ENCODE measurements at regions not wholly inside any gene's neighbourhood (a gene's known extent, or its start where the extent isn't known, plus 50 kb on each side); places are given as distances from the start of the nearest gene placed in this dataset.

DNA sequence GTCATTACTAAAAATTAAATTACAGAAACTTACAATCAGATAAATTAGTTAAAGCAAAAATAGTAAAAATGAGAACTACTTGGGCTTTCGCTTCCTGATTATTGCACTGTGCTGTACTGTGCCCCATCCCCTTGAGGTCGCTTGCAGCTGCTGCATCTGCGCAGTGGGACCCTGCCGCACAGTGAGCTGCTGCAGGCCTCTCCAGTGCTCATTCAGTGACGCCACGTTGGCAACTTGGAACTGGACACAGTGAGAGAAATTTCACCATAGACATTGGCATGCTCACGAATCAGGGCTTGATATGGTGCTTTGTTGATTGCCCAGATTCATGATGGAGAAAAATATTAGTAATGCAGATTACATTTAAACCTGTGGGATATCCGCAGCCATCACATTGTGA, 290.8 kb upstream of the MYT1L start:
- H4K20me1 ChIP-seq (replicated peaks; ENCODE audit: control insufficient read depth, insufficient read depth, low read length), result no peaks in the 10 kb centered on the region
- no peaks in the 10 kb centered on the region for H3K9me3 ChIP-seq (replicated peaks; ENCODE audit: control insufficient read depth, insufficient read depth, low read depth, low read length)
- 21% methylated on average over 8 of the region's 8 CpGs for WGBS (ENCODE audit: insufficient coverage, low coverage, missing lambda C conversion rate)
- intact Hi-C loops (cut with micrococcal nuclease) (no loop called here), in situ Hi-C loops (cut with MboI) (no loop called here)
- TF ChIP-seq NRF1 (conservative IDR thresholded peaks at IDR 0.05 in 1 of 2, IDR thresholded peaks at IDR 0.05 in 1 of 2) (peak; percentile 40 to 50; a peak in 3 of 4 replicates), CAMTA2 (CRISPR knock-in tag; conservative IDR thresholded peaks at IDR 0.05) (no peak), CBFA2T3 (IDR thresholded peaks at IDR 0.05) (no peak), NFATC3 (IDR thresholded peaks at IDR 0.05) (no peak), NR2F6 (CRISPR knock-in tag; IDR thresholded peaks at IDR 0.05) (no peak)
- H3K27me3 ChIP-seq (ENCODE audit: control insufficient read depth in 2 of 2, insufficient read depth in 2 of 2, low read length in 2 of 2), result peaks cover 0 to 14% of the 10 kb centered on the region in 2 experiments; a peak in 3 of 5 replicates
- no peak overlapping the region for H3K27ac ChIP-seq (ENCODE audit: extremely low read depth, low read depth, low read length)
- ChIA-PET POLR2A (no interaction called here), CTCF (ENCODE audit: low intra/inter-chr PET ratio) (no interaction called here)
- DNase-seq (ENCODE audit: extremely low read depth in 1 of 4, low spot score in 3 of 4) (no peak), FAIRE-seq (no peak), ATAC-seq (no peak)
- H3K4me1 ChIP-seq (replicated peaks in 1 of 2; ENCODE audit: control insufficient read depth in 2 of 2, insufficient read depth in 2 of 2, low read length in 2 of 2), result no peaks in the 10 kb centered on the region
- H3K4me3 ChIP-seq, result no peak overlapping the region
- H3K9ac ChIP-seq (ENCODE audit: insufficient read depth in 1 of 2, low read depth in 2 of 2, low read length in 2 of 2), result no peak overlapping the region
- no peaks in the 10 kb centered on the region for H3K36me3 ChIP-seq (ENCODE audit: control insufficient read depth, insufficient read depth, low read length)
- H3K79me2 ChIP-seq (ENCODE audit: control insufficient read depth, insufficient read depth, low read length), result no peaks in the 10 kb centered on the region
- no peak overlapping the region for H2AFZ ChIP-seq (ENCODE audit: low read depth, low read length)
- no peak overlapping the region for H3K4me2 ChIP-seq (ENCODE audit: insufficient read depth, low read length)
- no TSS peak for BruUV-seq (replicated peaks)
- H3K9me1 ChIP-seq (ENCODE audit: control insufficient read depth, insufficient read depth, low read length), result no peaks in the 10 kb centered on the region

DNA sequence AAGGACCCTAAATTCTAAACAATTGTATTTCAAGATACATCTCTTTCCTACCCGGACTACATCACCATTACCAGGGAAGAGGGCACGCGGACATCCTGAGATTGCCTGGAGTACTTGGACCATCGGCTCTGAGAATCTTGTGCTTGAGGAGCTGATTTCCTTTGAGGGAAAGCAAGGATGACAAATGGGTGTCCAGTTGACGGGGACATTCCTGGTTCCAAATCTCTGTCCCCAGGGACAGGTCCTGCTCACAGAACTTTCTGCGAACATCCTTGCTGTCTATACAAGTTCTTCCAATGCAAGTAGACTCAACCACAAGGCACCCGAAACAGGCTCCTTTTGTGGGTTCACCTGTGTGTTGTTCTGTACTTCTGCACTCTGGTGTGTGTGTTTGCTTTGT, 289.5 kb upstream of the MYT1L start:
- H3K4me2 ChIP-seq (ENCODE audit: insufficient read depth, low read length), result no peak overlapping the region
- ChIA-PET POLR2A (interaction anchor here (0.6 kb wide), 1 partner anchor 93 kb away, joined by 3 read pairs; no protein-coding TSS in a partner anchor), CTCF (ENCODE audit: low intra/inter-chr PET ratio) (no interaction called here)
- H4K20me1 ChIP-seq (replicated peaks; ENCODE audit: control insufficient read depth, insufficient read depth, low read length), result no peaks in the 10 kb centered on the region
- intact Hi-C loops (cut with micrococcal nuclease), result no loop called here
- H3K4me3 ChIP-seq, result no peak overlapping the region
- in situ Hi-C loops (cut with MboI), result no loop called here
- no peak for FAIRE-seq
- DNase-seq (ENCODE audit: extremely low read depth in 1 of 4, low spot score in 3 of 4), result no peak
- H2AFZ ChIP-seq (ENCODE audit: low read depth, low read length), result no peak overlapping the region
- no peaks in the 10 kb centered on the region for H3K36me3 ChIP-seq (ENCODE audit: control insufficient read depth, insufficient read depth, low read length)
- H3K27ac ChIP-seq (ENCODE audit: extremely low read depth, low read depth, low read length), result no peak overlapping the region
- peaks cover 0 to 20% of the 10 kb centered on the region in 2 experiments; a peak in 3 of 5 replicates for H3K27me3 ChIP-seq (ENCODE audit: control insufficient read depth in 2 of 2, insufficient read depth in 2 of 2, low read length in 2 of 2)
- H3K79me2 ChIP-seq (ENCODE audit: control insufficient read depth, insufficient read depth, low read length), result no peaks in the 10 kb centered on the region
- H3K9me3 ChIP-seq (replicated peaks; ENCODE audit: control insufficient read depth, insufficient read depth, low read depth, low read length), result no peaks in the 10 kb centered on the region
- 0% methylated on average over 7 of the region's 7 CpGs for WGBS (ENCODE audit: insufficient coverage, low coverage, missing lambda C conversion rate)
- BruUV-seq (replicated peaks), result no TSS peak
- no peak for ATAC-seq
- no peaks in the 10 kb centered on the region for H3K9me1 ChIP-seq (ENCODE audit: control insufficient read depth, insufficient read depth, low read length)
- H3K4me1 ChIP-seq (replicated peaks in 1 of 2; ENCODE audit: control insufficient read depth in 2 of 2, insufficient read depth in 2 of 2, low read length in 2 of 2), result no peaks in the 10 kb centered on the region
- no peak overlapping the region for H3K9ac ChIP-seq (ENCODE audit: insufficient read depth in 1 of 2, low read depth in 2 of 2, low read length in 2 of 2)
- TF ChIP-seq SAFB (IDR thresholded peaks at IDR 0.05; ENCODE audit: borderline replicate concordance, low read depth, low read length) (no peak), SMARCA4 (IDR thresholded peaks at IDR 0.05) (no peak), RCOR1 (IDR thresholded peaks at IDR 0.05; ENCODE audit: borderline replicate concordance in 1 of 2, low read depth in 2 of 2, low read length in 2 of 2) (no peak), ZNF165 (CRISPR knock-in tag; IDR thresholded peaks at IDR 0.05; ENCODE audit: borderline replicate concordance) (no peak), RHOXF2B (CRISPR knock-in tag; conservative IDR thresholded peaks at IDR 0.05) (no peak), ZNF316 (IDR thresholded peaks at IDR 0.05) (no peak)
- TF ChIP-seq, protein P1, sequence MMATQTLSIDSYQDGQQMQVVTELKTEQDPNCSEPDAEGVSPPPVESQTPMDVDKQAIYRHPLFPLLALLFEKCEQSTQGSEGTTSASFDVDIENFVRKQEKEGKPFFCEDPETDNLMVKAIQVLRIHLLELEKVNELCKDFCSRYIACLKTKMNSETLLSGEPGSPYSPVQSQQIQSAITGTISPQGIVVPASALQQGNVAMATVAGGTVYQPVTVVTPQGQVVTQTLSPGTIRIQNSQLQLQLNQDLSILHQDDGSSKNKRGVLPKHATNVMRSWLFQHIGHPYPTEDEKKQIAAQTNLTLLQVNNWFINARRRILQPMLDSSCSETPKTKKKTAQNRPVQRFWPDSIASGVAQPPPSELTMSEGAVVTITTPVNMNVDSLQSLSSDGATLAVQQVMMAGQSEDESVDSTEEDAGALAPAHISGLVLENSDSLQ (IDR thresholded peaks at IDR 0.05), result no peak

Data from K562 (cell line).